ENCODE measurements at regions not wholly inside any gene's neighbourhood (a gene's known extent, or its start where the extent isn't known, plus 50 kb on each side); places are given as distances from the start of the nearest gene placed in this dataset.

DNA sequence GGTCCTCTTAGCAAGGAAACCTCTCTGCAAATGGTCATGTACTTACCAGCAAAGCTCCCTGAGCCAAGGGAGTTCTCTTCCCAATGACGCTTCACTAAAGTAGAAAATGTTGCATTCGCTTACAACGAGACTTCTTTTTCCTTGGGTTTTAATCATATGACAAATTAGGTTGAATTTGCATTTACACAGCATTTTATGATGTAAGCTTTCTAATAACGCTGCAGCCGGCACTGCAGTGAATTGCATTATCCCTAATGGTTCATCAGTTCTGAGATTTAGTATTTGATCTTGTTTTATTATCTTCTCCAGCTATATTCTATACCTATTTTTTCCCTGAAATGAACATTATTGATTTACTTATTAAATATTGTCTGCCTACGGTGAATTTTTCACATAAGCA lies 339.3 kb upstream of the PFKP start:
- DNase-seq (ENCODE audit: low spot score): no peak

- no peak for DNase-seq (ENCODE audit: low spot score)
Measured at GRCh38 chr10:2716596-2716995, 350.8 kb upstream of the PFKP start.

GRCh38 chr10:2714597-2714996 lies 352.8 kb upstream of the PFKP start:
- DNase-seq (ENCODE audit: low spot score): no peak

GRCh38 chr10:2703953-2704352 lies 363.4 kb upstream of the PFKP start:
- DNase-seq (ENCODE audit: low spot score): no peak

- no peak for DNase-seq (ENCODE audit: low spot score)
Measured at GRCh38 chr10:2701802-2702201, 365.5 kb upstream of the PFKP start.

DNA sequence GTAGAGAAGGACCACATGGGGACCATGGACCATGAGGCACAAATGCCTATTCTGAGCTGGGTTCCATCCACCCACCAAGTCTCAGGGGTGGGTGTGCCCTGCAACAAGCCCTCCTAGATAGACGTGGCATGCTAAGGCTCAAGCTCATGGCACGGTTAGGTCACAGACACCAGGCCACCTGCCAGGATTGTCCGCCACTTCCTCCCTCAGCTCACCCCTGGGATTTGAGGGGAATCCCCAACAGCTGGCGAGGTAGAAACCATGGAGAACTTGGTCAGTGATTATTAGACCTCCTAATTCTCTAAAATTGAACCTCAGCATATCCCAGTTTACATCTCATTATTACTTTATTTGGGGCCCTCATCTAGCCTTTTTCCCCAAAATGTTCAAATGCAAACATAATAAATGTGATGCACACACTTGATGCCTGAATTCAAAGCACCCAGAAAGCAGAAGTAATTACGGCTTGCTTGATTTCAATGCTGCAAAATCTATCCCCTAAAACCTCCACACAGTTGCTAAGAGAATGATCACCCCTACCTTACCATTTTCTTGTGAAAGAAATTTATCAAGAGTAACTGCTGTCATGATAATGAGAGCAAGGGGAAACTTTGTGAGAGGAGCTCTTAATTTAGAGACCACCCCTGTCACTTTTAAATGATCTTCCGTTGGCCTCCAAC lies 366.6 kb upstream of the PFKP start:
- no peak for DNase-seq (ENCODE audit: low spot score)

DNA sequence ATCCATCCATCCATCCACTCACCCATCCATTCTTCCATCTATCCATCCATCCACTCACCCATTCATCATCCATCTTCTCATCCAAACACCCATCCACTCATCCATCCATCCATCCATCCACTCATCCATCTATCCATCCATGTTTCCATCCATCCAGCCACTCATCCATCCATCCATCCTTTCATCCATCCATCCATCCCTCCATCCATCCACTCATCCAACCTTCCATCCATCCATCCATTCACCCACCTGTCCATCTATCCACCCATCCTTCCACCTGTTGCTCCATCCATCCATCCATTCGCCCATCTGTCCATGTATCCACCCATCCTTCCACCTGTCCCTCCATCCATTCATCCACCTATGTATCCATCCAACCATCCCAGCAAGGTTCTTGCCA lies 378.4 kb upstream of the PFKP start:
- DNase-seq (ENCODE audit: low spot score): no peak

GRCh38 chr10:2686691-2687090 lies 380.7 kb upstream of the PFKP start:
- no peak for DNase-seq (ENCODE audit: low spot score)

DNA sequence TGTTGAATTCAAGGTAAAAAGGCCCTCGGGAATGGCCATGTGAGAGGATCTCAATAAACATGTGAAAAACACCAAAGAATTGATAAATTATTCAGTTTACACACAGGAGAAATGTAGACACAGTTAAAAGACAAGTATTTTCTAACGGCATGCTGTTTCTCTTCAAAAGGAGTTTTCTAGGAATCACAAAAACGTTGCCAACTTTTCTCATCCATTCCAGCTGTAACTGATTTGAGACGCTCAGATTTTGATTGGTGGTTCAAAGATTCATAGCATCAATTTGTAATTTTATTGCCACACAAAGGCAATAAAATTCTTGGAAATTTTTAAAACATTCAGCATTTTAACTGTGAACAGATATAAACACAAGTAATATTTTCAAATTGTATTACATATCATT lies 384.9 kb upstream of the PFKP start:
- DNase-seq (ENCODE audit: low spot score): no peak

GRCh38 chr10:2681891-2682290 lies 385.5 kb upstream of the PFKP start:
- no peak for DNase-seq (ENCODE audit: low spot score)

- no peak for DNase-seq (ENCODE audit: low spot score)
Measured at GRCh38 chr10:2680821-2681220, 386.5 kb upstream of the PFKP start.

DNA sequence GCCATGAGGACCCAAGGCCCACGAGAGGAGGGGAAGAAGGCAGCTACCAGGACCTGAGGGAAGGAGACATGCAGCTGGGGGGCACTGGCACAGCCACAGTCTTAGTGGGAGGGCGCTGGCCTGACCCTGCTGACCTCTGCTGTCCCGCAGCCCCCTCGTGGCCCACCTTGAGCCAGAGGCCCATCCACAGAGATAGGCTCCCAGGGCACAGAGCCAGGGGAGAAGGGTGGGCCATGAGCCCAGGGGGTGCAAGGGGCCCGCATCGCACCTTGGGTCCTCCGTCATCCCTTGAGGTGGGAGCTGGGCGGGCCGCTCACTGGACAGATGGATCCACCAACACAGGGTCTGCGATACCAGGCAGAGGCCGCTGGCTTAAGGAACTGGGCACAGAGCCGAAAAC lies 387.7 kb upstream of the PFKP start:
- no peak for DNase-seq (ENCODE audit: low spot score)

GRCh38 chr10:2676455-2676854 lies 390.9 kb upstream of the PFKP start:
- no peak for DNase-seq (ENCODE audit: low spot score)

- no peak for DNase-seq (ENCODE audit: low spot score)
Measured at GRCh38 chr10:2674451-2674850, 392.9 kb upstream of the PFKP start.

GRCh38 chr10:2670864-2671263 lies 396.5 kb upstream of the PFKP start:
- no peak for DNase-seq (ENCODE audit: low spot score)

DNA sequence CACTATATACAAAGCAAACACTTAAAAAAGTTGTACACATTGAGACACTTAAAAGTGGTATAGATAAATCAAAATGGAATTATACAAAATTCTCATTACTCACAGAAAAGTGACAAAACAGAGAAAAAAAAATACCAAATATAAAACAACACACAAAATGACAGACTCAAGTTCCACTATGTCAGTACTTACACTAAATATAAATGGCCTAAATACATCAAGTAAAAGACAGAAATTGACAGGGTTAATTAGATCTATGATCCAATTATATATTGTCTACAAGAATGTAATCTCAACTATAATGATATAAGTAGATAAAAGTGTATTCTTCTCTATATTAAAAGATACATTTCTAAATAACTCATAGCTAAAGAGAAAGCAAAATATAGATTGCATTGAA lies 401.6 kb upstream of the PFKP start:
- DNase-seq (ENCODE audit: low spot score): no peak

DNA sequence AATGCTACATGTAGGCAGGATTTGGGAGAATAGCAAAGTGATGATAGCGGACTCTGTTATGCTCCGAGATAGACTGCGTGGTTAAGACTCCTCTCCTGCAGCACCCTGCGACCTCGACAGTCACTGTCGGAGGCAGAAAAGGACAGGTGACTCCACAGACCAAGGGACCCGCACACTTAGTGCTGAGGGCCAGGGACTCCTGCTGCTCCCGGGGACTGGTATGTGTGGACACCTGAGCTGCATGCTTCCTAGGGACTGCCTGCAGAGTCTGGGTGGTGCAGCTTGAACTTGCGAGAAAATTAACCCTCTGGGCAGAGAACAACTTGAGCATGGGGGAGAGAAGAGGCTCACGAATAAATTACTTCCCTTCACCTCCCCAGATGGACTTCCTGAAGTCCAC lies 407.1 kb upstream of the PFKP start:
- no peak for DNase-seq (ENCODE audit: low spot score)

DNA sequence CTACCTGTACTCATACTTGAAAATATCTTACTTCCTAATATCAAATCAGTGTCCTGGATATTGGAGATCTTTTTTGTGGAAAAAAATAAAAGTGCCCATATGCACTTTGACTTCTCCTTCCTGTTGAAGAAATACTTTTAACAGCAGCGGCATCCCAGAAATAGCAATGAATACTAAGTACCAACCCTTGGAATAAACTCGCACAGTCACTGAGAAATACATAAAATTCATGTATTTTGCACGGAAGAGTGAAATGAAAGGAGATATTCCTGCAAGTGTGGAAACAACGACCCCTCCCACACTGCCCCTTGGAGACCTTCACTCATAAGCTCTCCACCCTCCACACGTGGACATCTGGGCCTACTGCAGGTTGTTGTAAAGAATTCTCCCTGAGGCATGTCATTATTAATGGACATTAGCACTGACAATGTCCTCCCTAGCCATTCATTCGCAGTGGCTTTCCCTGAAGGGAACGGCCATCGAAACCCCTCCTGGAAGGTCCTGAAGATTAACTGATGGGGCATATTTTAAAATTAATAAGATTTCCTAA lies 407.6 kb upstream of the PFKP start:
- DNase-seq (ENCODE audit: low spot score): no peak

GRCh38 chr10:2658780-2659179 lies 408.6 kb upstream of the PFKP start:
- DNase-seq (ENCODE audit: low spot score): no peak

- DNase-seq (ENCODE audit: low spot score): no peak
Measured at GRCh38 chr10:2650328-2650727, 417.0 kb upstream of the PFKP start.

GRCh38 chr10:2641028-2641427 lies 426.3 kb upstream of the PFKP start:
- no peak for DNase-seq (ENCODE audit: low spot score)

DNA sequence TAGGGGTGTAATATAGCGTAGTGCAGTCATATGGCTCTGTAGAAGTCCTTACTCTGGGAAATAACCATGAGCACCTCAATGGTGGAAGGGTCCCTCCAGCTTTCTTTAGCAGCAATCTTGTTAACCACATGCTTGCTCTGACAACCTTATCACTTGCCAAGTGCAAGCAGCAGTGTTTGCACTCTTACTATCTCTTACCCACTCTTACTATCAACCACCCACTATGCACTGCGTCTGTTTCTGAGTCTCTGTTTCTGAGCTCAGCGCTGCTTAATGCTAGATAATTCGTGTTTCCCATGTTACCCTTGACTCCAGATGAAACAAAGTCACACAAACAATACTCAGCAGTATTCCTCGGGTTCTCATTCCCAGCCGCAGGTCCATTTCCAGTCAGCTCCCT lies 433.7 kb upstream of the PFKP start:
- DNase-seq (ENCODE audit: low spot score): no peak

DNA sequence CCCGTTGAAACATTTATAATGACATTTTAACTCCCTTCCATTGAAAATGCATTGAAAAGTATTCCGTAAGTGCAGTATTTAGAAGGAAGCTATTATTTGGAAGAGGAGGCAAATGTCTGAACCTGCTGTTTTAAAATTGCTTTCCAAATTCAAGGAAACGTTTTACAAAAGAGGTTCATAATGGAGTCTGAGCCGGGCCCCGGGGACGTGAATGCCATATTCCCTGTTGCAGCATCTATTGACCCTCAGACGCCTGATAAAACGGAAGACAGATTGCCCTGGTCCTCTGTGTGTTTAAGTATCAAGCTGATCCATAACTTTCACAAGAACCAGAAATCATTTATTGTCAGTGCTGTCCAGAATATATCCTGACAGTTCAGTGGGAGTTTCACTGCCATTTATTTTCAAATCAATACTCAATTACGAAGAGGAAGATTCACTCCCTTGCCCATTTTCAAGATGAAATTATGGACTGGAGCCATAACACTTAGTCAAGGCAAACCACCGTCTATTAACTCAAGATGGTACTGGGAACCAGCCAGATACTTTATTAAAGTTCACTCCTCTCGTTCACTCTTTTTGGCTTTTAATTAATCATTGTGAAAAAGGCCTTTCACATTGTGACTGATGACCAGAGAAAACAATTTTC lies 435.7 kb upstream of the PFKP start:
- no peak for DNase-seq (ENCODE audit: low spot score)

- DNase-seq (ENCODE audit: low spot score): no peak
Measured at GRCh38 chr10:2628705-2629104, 438.6 kb upstream of the PFKP start.
